ENCODE measurements at regions not wholly inside any gene's neighbourhood (a gene's known extent, or its start where the extent isn't known, plus 50 kb on each side); places are given as distances from the start of the nearest gene placed in this dataset. TPM values are rescaled to one million over a fixed set of nuclear protein-coding genes. Genes with fewer than 3 reads are reported as not detected.

GRCh38 chr1:96660503-96660902 lies 61.1 kb upstream of the PTBP2 start:
- TF ChIP-seq CTCF (IDR thresholded peaks at IDR 0.05) (no peak), POLR2A (IDR thresholded peaks at IDR 0.05) (no peak)
- intact Hi-C loops (cut with DNase I), result no loop called here
- no peaks in the 10 kb centered on the region for H3K27me3 ChIP-seq

More at GRCh38 chr1:96660503-96660902, 61.1 kb upstream of the PTBP2 start:
- Histone ChIP-seq H3K27ac (no peak overlapping the region), H3K9me3 (no peaks in the 10 kb centered on the region), H3K36me3 (no peaks in the 10 kb centered on the region), H3K4me1 (no peaks in the 10 kb centered on the region), H3K4me3 (replicated peaks in 1 of 3) (no peak overlapping the region)
- no peak for DNase-seq
- 75 to 82% methylated on average over 2 of the region's 2 CpGs for WGBS, 2 donors

Small RNA genes lying in the stretch of these regions (small RNA-seq; reads per million reads assigned to genes)
- gene RNU1-130P, result not detected

Data from thyroid gland (tissue), 4 donors.